ENCODE measurements at regions not wholly inside any gene's neighbourhood (a gene's known extent, or its start where the extent isn't known, plus 50 kb on each side); places are given as distances from the start of the nearest gene placed in this dataset.
"Not testable (repeated sequence)": the region's sequence is repeated elsewhere in the genome, so short reads cannot be mapped to it uniquely, and the experiment has no call there.

- DNase-seq (ENCODE audit: low read depth), result no peak
Measured at GRCh38 chrX:122910697-122911096, 273.4 kb upstream of the GRIA3 start.

- DNase-seq (ENCODE audit: low read depth), result no peak
Measured at GRCh38 chrX:122913134-122913533, 270.9 kb upstream of the GRIA3 start.

- DNase-seq (ENCODE audit: low read depth), result no peak
Measured at GRCh38 chrX:122913764-122914163, 270.3 kb upstream of the GRIA3 start.

GRCh38 chrX:122914256-122914655 lies 269.8 kb upstream of the GRIA3 start:
- no peak for DNase-seq (ENCODE audit: low read depth)

- no peak for DNase-seq (ENCODE audit: low read depth)
Measured at GRCh38 chrX:122934131-122934530, 249.9 kb upstream of the GRIA3 start.

GRCh38 chrX:122940199-122940598 lies 243.9 kb upstream of the GRIA3 start:
- DNase-seq (ENCODE audit: low read depth), result no peak

- DNase-seq (ENCODE audit: low read depth), result no peak
Measured at GRCh38 chrX:122941806-122942205, 242.3 kb upstream of the GRIA3 start.

- DNase-seq (ENCODE audit: low read depth), result no peak
Measured at GRCh38 chrX:122943918-122944317, 240.2 kb upstream of the GRIA3 start.

GRCh38 chrX:122945328-122945727 lies 238.8 kb upstream of the GRIA3 start:
- DNase-seq (ENCODE audit: low read depth), result no peak

GRCh38 chrX:122972604-122973003 lies 211.5 kb upstream of the GRIA3 start:
- DNase-seq (ENCODE audit: low read depth), result no peak

GRCh38 chrX:122982521-122982920 lies 201.6 kb upstream of the GRIA3 start:
- DNase-seq (ENCODE audit: low read depth), result no peak

GRCh38 chrX:123002844-123003243 lies 181.2 kb upstream of the GRIA3 start:
- DNase-seq (ENCODE audit: low read depth), result not testable (repeated sequence)

GRCh38 chrX:123013141-123013540 lies 170.9 kb upstream of the GRIA3 start:
- no peak for DNase-seq (ENCODE audit: low read depth)

GRCh38 chrX:123036401-123036800 lies 147.7 kb upstream of the GRIA3 start:
- DNase-seq (ENCODE audit: low read depth), result no peak

- DNase-seq (ENCODE audit: low read depth), result no peak
Measured at GRCh38 chrX:123049071-123049625, 134.9 kb upstream of the GRIA3 start.

- no peak for DNase-seq (ENCODE audit: low read depth)
Measured at GRCh38 chrX:123060986-123061385, 123.1 kb upstream of the GRIA3 start.

- DNase-seq (ENCODE audit: low read depth), result no peak
Measured at GRCh38 chrX:123064053-123064452, 120.0 kb upstream of the GRIA3 start.

- no peak for DNase-seq (ENCODE audit: low read depth)
Measured at GRCh38 chrX:123072686-123073385, 111.2 kb upstream of the GRIA3 start.

- DNase-seq (ENCODE audit: low read depth), result no peak
Measured at GRCh38 chrX:123075947-123076561, 108.0 kb upstream of the GRIA3 start.

GRCh38 chrX:123077631-123078030 lies 106.4 kb upstream of the GRIA3 start:
- DNase-seq (ENCODE audit: low read depth), result no peak

GRCh38 chrX:123080065-123080464 lies 104.0 kb upstream of the GRIA3 start:
- no peak for DNase-seq (ENCODE audit: low read depth)

GRCh38 chrX:123081776-123082175 lies 102.3 kb upstream of the GRIA3 start:
- DNase-seq (ENCODE audit: low read depth), result no peak

GRCh38 chrX:123083924-123084323 lies 100.2 kb upstream of the GRIA3 start:
- no peak for DNase-seq (ENCODE audit: low read depth)

- no peak for DNase-seq (ENCODE audit: low read depth)
Measured at GRCh38 chrX:123084797-123085196, 99.3 kb upstream of the GRIA3 start.

All from stimulated activated CD8-positive, alpha-beta memory T cell treated with anti-CD3 and anti-CD28 coated beads, Interleukin-12 subunit alpha, Interleukin-12 subunit beta, amount 100 ng/mL, for 1 hour (primary cell).